ENCODE measurements at regions not wholly inside any gene's neighbourhood (a gene's known extent, or its start where the extent isn't known, plus 50 kb on each side); places are given as distances from the start of the nearest gene placed in this dataset.

GRCh38 chr18:8943900-8944870, 158.3 kb upstream of the NDUFV2 start (continued):
- TF ChIP-seq RBBP5 (IDR thresholded peaks at IDR 0.05; ENCODE audit: borderline replicate concordance, insufficient read depth, low read length, poor library complexity, severe bottlenecking) (no peak), ZBTB9 (CRISPR knock-in tag; IDR thresholded peaks at IDR 0.05) (no peak), ZNF316 (IDR thresholded peaks at IDR 0.05) (no peak), FOXA1 (IDR thresholded peaks at IDR 0.05; ENCODE audit: borderline replicate concordance) (no peak), SNIP1 (IDR thresholded peaks at IDR 0.05; ENCODE audit: low read depth) (no peak), STAG1 (CRISPR knock-in tag; IDR thresholded peaks at IDR 0.05; ENCODE audit: borderline replicate concordance) (no peak), EP300 (IDR thresholded peaks at IDR 0.05; ENCODE audit: low read length) (peak; percentile 85; the same call in 1 of the 2 replicates), GTF2A2 (tag; IDR thresholded peaks at IDR 0.05) (no peak), SREBF2 (CRISPR knock-in tag; IDR thresholded peaks at IDR 0.05) (no peak), ZNF444 (CRISPR knock-in tag; IDR thresholded peaks at IDR 0.05) (no peak), FOXA3 (CRISPR knock-in tag; conservative IDR thresholded peaks at IDR 0.05 in 1 of 2, IDR thresholded peaks at IDR 0.05 in 1 of 2) (peak in 1 of 2 experiments; percentile 28; a peak in 1 of 4 replicates), NR2F6 (CRISPR knock-in tag; IDR thresholded peaks at IDR 0.05) (no peak), TBL1XR1 (IDR thresholded peaks at IDR 0.05; ENCODE audit: low read length in 2 of 2) (peak; percentile 45 to 94; a peak in 2 of 4 replicates), ZNF592 (IDR thresholded peaks at IDR 0.05) (0 out of 2 replicates have a peak, but pooled peaks have one; percentile 56), TAF7 (tag; IDR thresholded peaks at IDR 0.05) (no peak), KLF10 (CRISPR knock-in tag; IDR thresholded peaks at IDR 0.05) (no peak), HMGN3 (IDR thresholded peaks at IDR 0.05; ENCODE audit: borderline replicate concordance, extremely low read depth, insufficient read length, low read depth, low read length) (no peak), HDAC6 (IDR thresholded peaks at IDR 0.05; ENCODE audit: low read depth, low read length) (no peak), KLF1 (tag; IDR thresholded peaks at IDR 0.05) (no peak), SMAD4 (CRISPR knock-in tag; conservative IDR thresholded peaks at IDR 0.05) (peak; percentile 92), ATF4 (CRISPR knock-in tag; IDR thresholded peaks at IDR 0.05) (no peak), ZBED1 (IDR thresholded peaks at IDR 0.05) (no peak), TCF7L2 (IDR thresholded peaks at IDR 0.05; ENCODE audit: low read depth, low read length) (no peak)

All from K562 (cell line).